ENCODE measurements at regions not wholly inside any gene's neighbourhood (a gene's known extent, or its start where the extent isn't known, plus 50 kb on each side); places are given as distances from the start of the nearest gene placed in this dataset.

GRCh38 chr2:128799284-128799552 is 480.6 kb upstream of the HS6ST1 start:
- Histone ChIP-seq H3K9me3 (replicated peaks; ENCODE audit: control insufficient read depth, insufficient read depth, low read depth, low read length) (no peaks in the 10 kb centered on the region), H3K4me3 (no peak overlapping the region), H3K79me2 (ENCODE audit: control insufficient read depth, insufficient read depth, low read length) (no peaks in the 10 kb centered on the region), H3K27me3 (ENCODE audit: control insufficient read depth in 2 of 2, insufficient read depth in 2 of 2, low read length in 2 of 2) (peaks cover 0 to 10% of the 10 kb centered on the region in 2 experiments; a peak in 2 of 5 replicates), H2AFZ (ENCODE audit: low read depth, low read length) (no peak overlapping the region), H3K9ac (ENCODE audit: insufficient read depth in 1 of 2, low read depth in 2 of 2, low read length in 2 of 2) (no peak overlapping the region), H4K20me1 (replicated peaks; ENCODE audit: control insufficient read depth, insufficient read depth, low read length) (no peaks in the 10 kb centered on the region), H3K27ac (ENCODE audit: extremely low read depth, low read depth, low read length) (no peak overlapping the region), H3K4me2 (ENCODE audit: insufficient read depth, low read length) (no peak overlapping the region), H3K36me3 (ENCODE audit: control insufficient read depth, insufficient read depth, low read length) (no peaks in the 10 kb centered on the region), H3K4me1 (replicated peaks in 1 of 2; ENCODE audit: control insufficient read depth in 2 of 2, insufficient read depth in 2 of 2, low read length in 2 of 2) (no peaks in the 10 kb centered on the region), H3K9me1 (ENCODE audit: control insufficient read depth, insufficient read depth, low read length) (no peaks in the 10 kb centered on the region)
- no TSS peak for BruUV-seq (replicated peaks)
- ATAC-seq: no peak
- ChIA-PET POLR2A (no interaction called here), CTCF (ENCODE audit: low intra/inter-chr PET ratio) (no interaction called here)
- in situ Hi-C loops (cut with MboI) (no loop called here), intact Hi-C loops (cut with micrococcal nuclease) (no loop called here)
- no peak for DNase-seq (ENCODE audit: extremely low read depth in 1 of 4, low spot score in 3 of 4)
- no peak for FAIRE-seq
- 0% methylated on average over 1 of the region's 1 CpG for WGBS (ENCODE audit: insufficient coverage, low coverage, missing lambda C conversion rate)
- no peak for TF ChIP-seq NFIC (IDR thresholded peaks at IDR 0.05)
- no peak for TF ChIP-seq CEBPG (CRISPR knock-in tag; IDR thresholded peaks at IDR 0.05)
- no peak for TF ChIP-seq CEBPG (tag; conservative IDR thresholded peaks at IDR 0.05 in 1 of 2, IDR thresholded peaks at IDR 0.05 in 1 of 2)
- TF ChIP-seq BRD9 (IDR thresholded peaks at IDR 0.05; ENCODE audit: low read depth, partially characterized antibody): no peak
- TF ChIP-seq ZBTB33 (CRISPR knock-in tag; IDR thresholded peaks at IDR 0.05): no peak
- no peak for TF ChIP-seq ZNF146 (CRISPR knock-in tag; IDR thresholded peaks at IDR 0.05; ENCODE audit: unreplicated experiment)
- TF ChIP-seq ZNF224 (CRISPR knock-in tag; IDR thresholded peaks at IDR 0.05): no peak
- no peak for TF ChIP-seq MYBL2 (IDR thresholded peaks at IDR 0.05; ENCODE audit: low read depth)
- TF ChIP-seq MYBL2 (CRISPR knock-in tag; IDR thresholded peaks at IDR 0.05; ENCODE audit: borderline replicate concordance): no peak
- no peak for TF ChIP-seq FOXJ3 (CRISPR knock-in tag; IDR thresholded peaks at IDR 0.05)
- no peak for TF ChIP-seq MTA3 (IDR thresholded peaks at IDR 0.05; ENCODE audit: borderline replicate concordance)
- TF ChIP-seq STAG1 (CRISPR knock-in tag; IDR thresholded peaks at IDR 0.05; ENCODE audit: borderline replicate concordance): no peak
- TF ChIP-seq CBFA2T3 (IDR thresholded peaks at IDR 0.05): no peak
- TF ChIP-seq BHLHE40 (IDR thresholded peaks at IDR 0.05; ENCODE audit: low read length): no peak
- TF ChIP-seq ZNF431 (CRISPR knock-in tag; IDR thresholded peaks at IDR 0.05): no peak
- TF ChIP-seq EWSR1 (IDR thresholded peaks at IDR 0.05; ENCODE audit: borderline replicate concordance, low read depth, partially characterized antibody): no peak
- no peak for TF ChIP-seq CCAR2 (IDR thresholded peaks at IDR 0.05; ENCODE audit: low read depth, low read length)
- TF ChIP-seq POLR2B (IDR thresholded peaks at IDR 0.05; ENCODE audit: low read depth, partially characterized antibody): no peak
- no peak for TF ChIP-seq ZNF583 (CRISPR knock-in tag; IDR thresholded peaks at IDR 0.05)
